ENCODE measurements at regions not wholly inside any gene's neighbourhood (a gene's known extent, or its start where the extent isn't known, plus 50 kb on each side); places are given as distances from the start of the nearest gene placed in this dataset.
A peak's percentile ranks its signal among the peaks of the same experiment; 100 is the strongest.

GRCh38 chr10:91698258-91698657 lies 65.4 kb upstream of the PPP1R3C start:
- Histone ChIP-seq H3K36me3 (ENCODE audit: insufficient read depth) (no peaks in the 10 kb centered on the region), H3K9me2 (ENCODE audit: insufficient read depth) (peaks cover 14% of the 10 kb centered on the region; the same call in 1 of the 2 replicates), H3K27me3 (ENCODE audit: insufficient read depth) (no peaks in the 10 kb centered on the region), H3K27ac (ENCODE audit: low read depth) (no peak overlapping the region), H2AFZ (no peak overlapping the region), H4K20me1 (replicated peaks; ENCODE audit: insufficient read depth) (no peaks in the 10 kb centered on the region), H3K4me2 (no peak overlapping the region), H3K79me2 (replicated peaks; ENCODE audit: insufficient read depth) (no peaks in the 10 kb centered on the region), H3K4me1 (ENCODE audit: insufficient read depth) (no peaks in the 10 kb centered on the region), H3K4me3 (no peak overlapping the region), H3F3A (replicated peaks; ENCODE audit: low read depth) (no peaks in the 10 kb centered on the region)
- DNase-seq (ENCODE audit: low spot score), result no peak
- no peak overlapping the region for H3K27ac Mint-ChIP-seq
- H3K9me3 Mint-ChIP-seq, result no peaks in the 10 kb centered on the region; the same call in 2 of the 3 replicates
- no peak overlapping the region for H3K4me3 Mint-ChIP-seq
- TF ChIP-seq POLR2AphosphoS5 (IDR thresholded peaks at IDR 0.05; ENCODE audit: low read depth), result no peak
- no peaks in the 10 kb centered on the region for H3K4me1 Mint-ChIP-seq
- no peak for ATAC-seq
- H3K36me3 Mint-ChIP-seq (ENCODE audit: low read depth), result no peaks in the 10 kb centered on the region
- H3K27me3 Mint-ChIP-seq (ENCODE audit: insufficient read depth, low read depth, poor library complexity), result no peaks in the 10 kb centered on the region

- H3K4me2 ChIP-seq, result no peak overlapping the region
- no peaks in the 10 kb centered on the region for H3K4me1 ChIP-seq (ENCODE audit: insufficient read depth)
- TF ChIP-seq CREB1 (CRISPR knock-in tag; IDR thresholded peaks at IDR 0.05; ENCODE audit: low read depth) (no peak), CTCF (conservative IDR thresholded peaks at IDR 0.05; ENCODE audit: low read depth in 2 of 2) (peak; percentile 88 to 93)
- H3K27me3 ChIP-seq (ENCODE audit: insufficient read depth), result no peaks in the 10 kb centered on the region
- peaks cover 5% of the 10 kb centered on the region; the same call in 2 of the 3 replicates for H3K4me1 Mint-ChIP-seq
- 0 out of 2 replicates have a peak, but pooled peaks cover 6% of the 10 kb centered on the region for H3K9me2 ChIP-seq (ENCODE audit: insufficient read depth)
- no peaks in the 10 kb centered on the region for H3F3A ChIP-seq (replicated peaks; ENCODE audit: low read depth)
- H3K27ac Mint-ChIP-seq, result no peak overlapping the region
- no peaks in the 10 kb centered on the region for H4K20me1 ChIP-seq (replicated peaks; ENCODE audit: insufficient read depth)
- H3K9me3 Mint-ChIP-seq, result no peaks in the 10 kb centered on the region; the same call in 2 of the 3 replicates
- peak; percentile 61 for ATAC-seq
- H3K27ac ChIP-seq (ENCODE audit: low read depth), result no peak overlapping the region
- H3K36me3 ChIP-seq (ENCODE audit: insufficient read depth), result no peaks in the 10 kb centered on the region
- H3K4me3 ChIP-seq, result no peak overlapping the region
- no peak overlapping the region for H2AFZ ChIP-seq
- no peaks in the 10 kb centered on the region for H3K27me3 Mint-ChIP-seq (ENCODE audit: insufficient read depth, low read depth, poor library complexity)
- peak; percentile 69 for DNase-seq (ENCODE audit: low spot score)
- no peaks in the 10 kb centered on the region for H3K36me3 Mint-ChIP-seq (ENCODE audit: low read depth)
- H3K4me3 Mint-ChIP-seq, result no peak overlapping the region
- H3K79me2 ChIP-seq (replicated peaks; ENCODE audit: insufficient read depth), result no peaks in the 10 kb centered on the region
Observed at GRCh38 chr10:91694170-91694794, 61.4 kb upstream of the PPP1R3C start.

- Histone ChIP-seq H3K79me2 (replicated peaks; ENCODE audit: insufficient read depth) (no peaks in the 10 kb centered on the region), H4K20me1 (replicated peaks; ENCODE audit: insufficient read depth) (no peaks in the 10 kb centered on the region), H2AFZ (no peak overlapping the region), H3K36me3 (ENCODE audit: insufficient read depth) (no peaks in the 10 kb centered on the region), H3F3A (replicated peaks; ENCODE audit: low read depth) (no peaks in the 10 kb centered on the region), H3K4me2 (no peak overlapping the region), H3K9me2 (ENCODE audit: insufficient read depth) (0 out of 2 replicates have a peak, but pooled peaks cover under 1% of the 10 kb centered on the region), H3K4me3 (no peak overlapping the region), H3K4me1 (ENCODE audit: insufficient read depth) (no peaks in the 10 kb centered on the region), H3K27ac (ENCODE audit: low read depth) (no peak overlapping the region), H3K27me3 (ENCODE audit: insufficient read depth) (no peaks in the 10 kb centered on the region)
- H3K4me3 Mint-ChIP-seq, result no peak overlapping the region
- no peaks in the 10 kb centered on the region for H3K27me3 Mint-ChIP-seq (ENCODE audit: insufficient read depth, low read depth, poor library complexity)
- H3K36me3 Mint-ChIP-seq (ENCODE audit: low read depth), result no peaks in the 10 kb centered on the region
- ATAC-seq, result no peak
- no peak for DNase-seq (ENCODE audit: low spot score)
- H3K4me1 Mint-ChIP-seq, result peaks cover 5% of the 10 kb centered on the region; the same call in 2 of the 3 replicates
- H3K27ac Mint-ChIP-seq, result no peak overlapping the region
- H3K9me3 Mint-ChIP-seq, result no peaks in the 10 kb centered on the region; the same call in 2 of the 3 replicates
- TF ChIP-seq CTCF (conservative IDR thresholded peaks at IDR 0.05; ENCODE audit: low read depth in 2 of 2) (no peak), EZH2 (IDR thresholded peaks at IDR 0.05; ENCODE audit: low read depth, unreplicated experiment) (no peak), ZNF331 (CRISPR knock-in tag; IDR thresholded peaks at IDR 0.05; ENCODE audit: low read depth) (no peak), ETS1 (IDR thresholded peaks at IDR 0.05) (no peak), STAT1 (IDR thresholded peaks at IDR 0.05; ENCODE audit: unreplicated experiment) (no peak), JUNB (IDR thresholded peaks at IDR 0.05; ENCODE audit: unreplicated experiment) (no peak), REST (IDR thresholded peaks at IDR 0.05; ENCODE audit: unreplicated experiment) (no peak), POLR2AphosphoS5 (IDR thresholded peaks at IDR 0.05; ENCODE audit: low read depth) (no peak), CREB1 (CRISPR knock-in tag; IDR thresholded peaks at IDR 0.05; ENCODE audit: low read depth) (no peak)
Observed at GRCh38 chr10:91691981-91692380, 59.1 kb upstream of the PPP1R3C start.

Data from GM23338 (cell line).